Peyer's patch (tissue), 4 donors: ENCODE measurements at regions not wholly inside any gene's neighbourhood (a gene's known extent, or its start where the extent isn't known, plus 50 kb on each side); places are given as distances from the start of the nearest gene placed in this dataset.

ENCODE experiments used
- DNase-seq, 3 donors: peaks; one replicate each; pipeline ENCODE4 v3.0.0-alpha.2; 2017 to 2019
- H3K27ac ChIP-seq, 4 donors: fragments of 200-600 bp; sonication (generic); one replicate each; pipeline ENCODE4 v1.5.1; 2016 to 2019
- H3K27me3 ChIP-seq, 2 donors: fragments of 200-600 bp; sonication (generic); one replicate each; pipeline ENCODE4 v1.5.1; 2019
- H3K36me3 ChIP-seq, 3 donors: fragments of 200-600 bp; sonication (generic); one replicate each; pipeline ENCODE4 v1.5.1; 2016 to 2019
- H3K4me1 ChIP-seq, 4 donors: fragments of 200-600 bp; sonication (generic); one replicate each; pipeline ENCODE4 v1.5.1; 2016 to 2019
- H3K4me3 ChIP-seq, 4 donors: fragments of 200-600 bp; sonication (generic); 1 replicate in 3 of 4; 2 replicates in 1 of 4; pipeline ENCODE4 v1.5.1; 2016 to 2019; ENCODE audit warnings: mild to moderate bottlenecking in 1 of 4
- H3K9me3 ChIP-seq, 4 donors: fragments of 200-600 bp; sonication (generic); one replicate each; pipeline ENCODE4 v1.5.1; 2016 to 2019; ENCODE audit warnings: mild to moderate bottlenecking in 1 of 4
- CTCF ChIP-seq, 6 experiments: fragments of 450-650 bp in 4 of 6; fragments of 200-600 bp in 2 of 6; sonication (generic) in 1 of 6; IDR thresholded peaks; one replicate each; pipeline ENCODE4 v1.5.1; 2017 to 2019; ENCODE audit warnings: antibody characterized with exemption in 6 of 6, mild to moderate bottlenecking in 3 of 6, moderate library complexity in 1 of 6
- POLR2A ChIP-seq, 2 donors: fragments of 450-650 bp; IDR thresholded peaks; one replicate each; pipeline ENCODE4 v1.5.1; 2017; ENCODE audit warnings: antibody characterized with exemption in 2 of 2, mild to moderate bottlenecking in 2 of 2, moderate library complexity in 2 of 2

- DNase-seq: no peak
- Histone ChIP-seq H3K27ac (no peak overlapping the region), H3K9me3 (no peaks in the 10 kb centered on the region)
Measured at GRCh38 chr11:128236506-128237498, 350.6 kb downstream of the ETS1 start.

GRCh38 chr11:128235958-128236357 is 351.4 kb downstream of the ETS1 start:
- TF ChIP-seq CTCF (IDR thresholded peaks at IDR 0.05) (no peak), POLR2A (IDR thresholded peaks at IDR 0.05) (no peak)
- no peak for DNase-seq

More at GRCh38 chr11:128236506-128237498, 350.6 kb downstream of the ETS1 start:
- no peaks in the 10 kb centered on the region for H3K4me1 ChIP-seq
- no peak overlapping the region for H3K4me3 ChIP-seq
- no peaks in the 10 kb centered on the region for H3K27me3 ChIP-seq
- H3K36me3 ChIP-seq: no peaks in the 10 kb centered on the region
- no peak for TF ChIP-seq CTCF (IDR thresholded peaks at IDR 0.05)
- TF ChIP-seq POLR2A (IDR thresholded peaks at IDR 0.05): no peak

GRCh38 chr11:128235426-128235825 is 351.9 kb downstream of the ETS1 start:
- Histone ChIP-seq H3K27ac (no peak overlapping the region), H3K27me3 (no peaks in the 10 kb centered on the region), H3K4me1 (no peaks in the 10 kb centered on the region), H3K9me3 (no peaks in the 10 kb centered on the region), H3K4me3 (no peak overlapping the region), H3K36me3 (no peaks in the 10 kb centered on the region)
- TF ChIP-seq POLR2A (IDR thresholded peaks at IDR 0.05): no peak
- no peak for TF ChIP-seq CTCF (IDR thresholded peaks at IDR 0.05)
- no peak for DNase-seq

More at GRCh38 chr11:128235958-128236357, 351.4 kb downstream of the ETS1 start:
- Histone ChIP-seq H3K27me3 (no peaks in the 10 kb centered on the region), H3K4me3 (no peak overlapping the region), H3K27ac (no peak overlapping the region), H3K4me1 (no peaks in the 10 kb centered on the region), H3K9me3 (no peaks in the 10 kb centered on the region), H3K36me3 (no peaks in the 10 kb centered on the region)

- Histone ChIP-seq H3K4me1 (no peaks in the 10 kb centered on the region), H3K9me3 (no peaks in the 10 kb centered on the region), H3K4me3 (no peak overlapping the region), H3K36me3 (no peaks in the 10 kb centered on the region), H3K27ac (no peak overlapping the region), H3K27me3 (no peaks in the 10 kb centered on the region)
- no peak for DNase-seq
- TF ChIP-seq CTCF (IDR thresholded peaks at IDR 0.05) (no peak), POLR2A (IDR thresholded peaks at IDR 0.05) (no peak)
Measured at GRCh38 chr11:128234143-128234542, 353.2 kb downstream of the ETS1 start.

GRCh38 chr11:128232588-128232987 is 354.8 kb downstream of the ETS1 start:
- no peaks in the 10 kb centered on the region for H3K36me3 ChIP-seq
- no peaks in the 10 kb centered on the region for H3K4me1 ChIP-seq
- DNase-seq: no peak
- H3K27ac ChIP-seq: no peak overlapping the region
- no peaks in the 10 kb centered on the region for H3K9me3 ChIP-seq
- no peak for TF ChIP-seq CTCF (IDR thresholded peaks at IDR 0.05)
- TF ChIP-seq POLR2A (IDR thresholded peaks at IDR 0.05): no peak
- H3K27me3 ChIP-seq: no peaks in the 10 kb centered on the region
- no peak overlapping the region for H3K4me3 ChIP-seq
